GM23338 (cell line): ENCODE measurements at regions not wholly inside any gene's neighbourhood (a gene's known extent, or its start where the extent isn't known, plus 50 kb on each side); places are given as distances from the start of the nearest gene placed in this dataset.

Experiments
- ATAC-seq: fragments of 200-7000 bp; cut with Tn5 transposase; 3 replicates; pipeline ENCODE4 v1.9.1; 2020
- DNase-seq: peaks from one replicate; pipeline ENCODE4 v3.0.0-alpha.2; 2015; ENCODE audit warnings: low spot score
- H2AFZ ChIP-seq: fragments of 200-600 bp; sonication (generic); 2 replicates; pipeline ENCODE4 v1.8.0; 2016; ENCODE audit warnings: antibody characterized with exemption, mild to moderate bottlenecking, moderate library complexity
- H3F3A ChIP-seq: fragments of 200-600 bp; sonication (generic); replicated peaks from 2 replicates; pipeline ENCODE4 v1.8.0; 2017; ENCODE audit warnings: antibody characterized with exemption, mixed run types, low read depth
- H3K27ac ChIP-seq: fragments of 200-600 bp; sonication (generic); 2 replicates; pipeline ENCODE4 v1.6.1; 2016; ENCODE audit warnings: low read depth
- H3K27me3 ChIP-seq: fragments of 200-600 bp; sonication (generic); 2 replicates; pipeline ENCODE4 v1.8.0; 2016; ENCODE audit warnings: mild to moderate bottlenecking, mixed run types, moderate library complexity; ENCODE audit not compliant: insufficient read depth
- H3K36me3 ChIP-seq: fragments of 200-600 bp; sonication (generic); 2 replicates; pipeline ENCODE4 v1.8.0; 2016; ENCODE audit warnings: mild to moderate bottlenecking; ENCODE audit not compliant: insufficient read depth
- H3K4me1 ChIP-seq: fragments of 200-600 bp; sonication (generic); 2 replicates; pipeline ENCODE4 v1.8.0; 2016; ENCODE audit warnings: mild to moderate bottlenecking, moderate library complexity; ENCODE audit not compliant: insufficient read depth
- H3K4me2 ChIP-seq: fragments of 200-600 bp; sonication (generic); 2 replicates; pipeline ENCODE4 v1.7.1; 2017; ENCODE audit warnings: mixed run types
- H3K4me3 ChIP-seq: fragments of 200-600 bp; sonication (generic); 2 replicates; pipeline ENCODE4 v1.6.1; 2016; ENCODE audit warnings: mixed run types
- H3K79me2 ChIP-seq: fragments of 200-600 bp; sonication (generic); replicated peaks from 2 replicates; pipeline ENCODE4 v1.8.0; 2017; ENCODE audit warnings: mild to moderate bottlenecking; ENCODE audit not compliant: insufficient read depth
- H3K9me2 ChIP-seq: fragments of 200-600 bp; sonication (generic); 2 replicates; pipeline ENCODE4 v1.8.0; 2017; ENCODE audit not compliant: insufficient read depth
- H4K20me1 ChIP-seq: fragments of 200-600 bp; sonication (generic); replicated peaks from 2 replicates; pipeline ENCODE4 v1.8.0; 2017; ENCODE audit warnings: mild to moderate bottlenecking; ENCODE audit not compliant: insufficient read depth
- H3K27ac Mint-ChIP-seq: 2 replicates; pipeline ENCODE4 v1.8.0; 2020; ENCODE audit warnings: inconsistent platforms, mild to moderate bottlenecking, moderate library complexity, mixed read lengths
- H3K27me3 Mint-ChIP-seq: 3 replicates; pipeline ENCODE4 v1.8.0; 2022; ENCODE audit warnings: low read depth, mild to moderate bottlenecking, moderate library complexity, mixed read lengths, inconsistent platforms; ENCODE audit not compliant: insufficient read depth, poor library complexity
- H3K36me3 Mint-ChIP-seq: 3 replicates; pipeline ENCODE4 v1.8.0; 2021; ENCODE audit warnings: low read depth, mild to moderate bottlenecking, inconsistent platforms, moderate library complexity, mixed read lengths
- H3K4me1 Mint-ChIP-seq: 3 replicates; pipeline ENCODE4 v1.8.0; 2020; ENCODE audit warnings: mild to moderate bottlenecking, inconsistent platforms, mixed read lengths
- H3K4me3 Mint-ChIP-seq: 3 replicates; pipeline ENCODE4 v1.8.0; 2021; ENCODE audit warnings: moderate library complexity, mild to moderate bottlenecking, inconsistent platforms, mixed read lengths
- H3K9me3 Mint-ChIP-seq: 3 replicates; pipeline ENCODE4 v1.8.0; 2020; ENCODE audit warnings: moderate library complexity, mild to moderate bottlenecking, inconsistent platforms, mixed read lengths
- CREB1 ChIP-seq: fragments of 250-450 bp; sonication (Bioruptor Pico); IDR thresholded peaks from 2 replicates; pipeline ENCODE4 v1.5.0; 2020; ENCODE audit warnings: low read depth, mild to moderate bottlenecking, moderate library complexity
- CTCF ChIP-seq, 2 experiments: fragments of 200-600 bp in 1 of 2; sonication (generic) in 1 of 2; conservative IDR thresholded peaks; 2 replicates each; pipeline versions ENCODE4 v1.5.1 to v1.6.1; 2016 to 2017; ENCODE audit warnings: antibody characterized with exemption in 2 of 2, low read depth in 2 of 2, mild to moderate bottlenecking in 2 of 2, moderate library complexity in 1 of 2
- ETS1 ChIP-seq: IDR thresholded peaks from 2 replicates; pipeline ENCODE4 v1.6.1; 2016; ENCODE audit warnings: antibody characterized with exemption
- EZH2 ChIP-seq: fragments of 200-600 bp; sonication (generic); IDR thresholded peaks from one replicate; pipeline ENCODE4 v1.8.0; 2017; ENCODE audit warnings: antibody characterized with exemption, mild to moderate bottlenecking, low read depth; ENCODE audit not compliant: unreplicated experiment
- EZH2phosphoT487 ChIP-seq: fragments of 200-600 bp; sonication (generic); IDR thresholded peaks from one replicate; pipeline ENCODE4 v1.8.1; 2018; ENCODE audit warnings: antibody characterized with exemption; ENCODE audit not compliant: unreplicated experiment
- JUNB ChIP-seq: IDR thresholded peaks from one replicate; pipeline ENCODE4 v1.6.1; 2016; ENCODE audit warnings: antibody characterized with exemption; ENCODE audit not compliant: unreplicated experiment
- NANOG ChIP-seq: IDR thresholded peaks from 2 replicates; pipeline ENCODE4 v1.6.1; 2016; ENCODE audit warnings: antibody characterized with exemption, borderline replicate concordance
- POLR2AphosphoS5 ChIP-seq: IDR thresholded peaks from 2 replicates; pipeline ENCODE4 v1.6.1; 2016; ENCODE audit warnings: antibody characterized with exemption, low read depth
- REST ChIP-seq: IDR thresholded peaks from one replicate; pipeline ENCODE4 v1.6.1; 2018; ENCODE audit warnings: antibody characterized with exemption; ENCODE audit not compliant: unreplicated experiment
- STAT1 ChIP-seq: IDR thresholded peaks from one replicate; pipeline ENCODE4 v1.6.1; 2016; ENCODE audit warnings: antibody characterized with exemption; ENCODE audit not compliant: unreplicated experiment
- ZNF114 ChIP-seq: fragments of 250-450 bp; sonication (Bioruptor Pico); IDR thresholded peaks from 2 replicates; pipeline ENCODE4 v1.5.0; 2020; ENCODE audit warnings: mild to moderate bottlenecking, moderate library complexity
- ZNF331 ChIP-seq: fragments of 250-450 bp; sonication (Bioruptor Pico); IDR thresholded peaks from 2 replicates; pipeline ENCODE4 v1.5.0; 2020; ENCODE audit warnings: low read depth, mild to moderate bottlenecking, moderate library complexity
- ZNF462 ChIP-seq: fragments of 250-450 bp; sonication (Bioruptor Pico); IDR thresholded peaks from 2 replicates; pipeline ENCODE4 v1.5.0; 2020; ENCODE audit warnings: mild to moderate bottlenecking, moderate library complexity

GRCh38 chr10:29828956-29829355, 194.2 kb upstream of the SVIL start:
- H3K36me3 Mint-ChIP-seq, result no peaks in the 10 kb centered on the region

More at GRCh38 chr10:29828956-29829355, 194.2 kb upstream of the SVIL start:
- Histone ChIP-seq H3K79me2 (no peaks in the 10 kb centered on the region), H3K4me2 (no peak overlapping the region), H3K9me2 (no peaks in the 10 kb centered on the region), H3K27ac (no peak overlapping the region), H3K4me3 (no peak overlapping the region), H3K36me3 (no peaks in the 10 kb centered on the region; the same call in 1 of the 2 replicates), H3K27me3 (no peaks in the 10 kb centered on the region), H4K20me1 (no peaks in the 10 kb centered on the region), H2AFZ (no peak overlapping the region), H3F3A (no peaks in the 10 kb centered on the region), H3K4me1 (no peaks in the 10 kb centered on the region)
- ATAC-seq (no peak), DNase-seq (no peak)
- H3K4me3 Mint-ChIP-seq, result no peak overlapping the region
- peaks cover 6% of the 10 kb centered on the region; the same call in 2 of the 3 replicates for H3K4me1 Mint-ChIP-seq
- H3K9me3 Mint-ChIP-seq, result no peaks in the 10 kb centered on the region; the same call in 2 of the 3 replicates
- TF ChIP-seq EZH2, result no peak
- TF ChIP-seq ETS1, result no peak
- no peak for TF ChIP-seq JUNB
- no peak for TF ChIP-seq CREB1
- TF ChIP-seq REST, result no peak
- TF ChIP-seq ZNF114, result no peak
- no peak for TF ChIP-seq CTCF (conservative IDR thresholded peaks at IDR 0.05; ENCODE audit: low read depth in 2 of 2)
- TF ChIP-seq EZH2phosphoT487, result no peak
- no peak for TF ChIP-seq NANOG
- no peak for TF ChIP-seq ZNF331 (CRISPR knock-in tag)
- no peak for TF ChIP-seq STAT1
- no peak for TF ChIP-seq POLR2AphosphoS5
- no peak for TF ChIP-seq ZNF462
- H3K27me3 Mint-ChIP-seq, result no peaks in the 10 kb centered on the region
- no peak overlapping the region for H3K27ac Mint-ChIP-seq
